C4-2B (cell line): ENCODE measurements at regions not wholly inside any gene's neighbourhood (a gene's known extent, or its start where the extent isn't known, plus 50 kb on each side); places are given as distances from the start of the nearest gene placed in this dataset.

Experiments used
- ZFX ChIP-seq: fragments of 450-650 bp; IDR thresholded peaks from 2 replicates; pipeline ENCODE4 v1.6.1; 2017
- TF ChIP-seq, protein P1 (sequence below): fragments of 450-650 bp; conservative IDR thresholded peaks from 2 replicates; pipeline ENCODE4 v1.5.1; 2017; ENCODE audit warnings: mild to moderate bottlenecking

GRCh38 chr4:10256203-10256602 is 139.6 kb upstream of the WDR1 start:
- TF ChIP-seq, protein P1, sequence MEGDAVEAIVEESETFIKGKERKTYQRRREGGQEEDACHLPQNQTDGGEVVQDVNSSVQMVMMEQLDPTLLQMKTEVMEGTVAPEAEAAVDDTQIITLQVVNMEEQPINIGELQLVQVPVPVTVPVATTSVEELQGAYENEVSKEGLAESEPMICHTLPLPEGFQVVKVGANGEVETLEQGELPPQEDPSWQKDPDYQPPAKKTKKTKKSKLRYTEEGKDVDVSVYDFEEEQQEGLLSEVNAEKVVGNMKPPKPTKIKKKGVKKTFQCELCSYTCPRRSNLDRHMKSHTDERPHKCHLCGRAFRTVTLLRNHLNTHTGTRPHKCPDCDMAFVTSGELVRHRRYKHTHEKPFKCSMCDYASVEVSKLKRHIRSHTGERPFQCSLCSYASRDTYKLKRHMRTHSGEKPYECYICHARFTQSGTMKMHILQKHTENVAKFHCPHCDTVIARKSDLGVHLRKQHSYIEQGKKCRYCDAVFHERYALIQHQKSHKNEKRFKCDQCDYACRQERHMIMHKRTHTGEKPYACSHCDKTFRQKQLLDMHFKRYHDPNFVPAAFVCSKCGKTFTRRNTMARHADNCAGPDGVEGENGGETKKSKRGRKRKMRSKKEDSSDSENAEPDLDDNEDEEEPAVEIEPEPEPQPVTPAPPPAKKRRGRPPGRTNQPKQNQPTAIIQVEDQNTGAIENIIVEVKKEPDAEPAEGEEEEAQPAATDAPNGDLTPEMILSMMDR = no peak
- TF ChIP-seq ZFX = no peak
